H1 (cell line): ENCODE measurements at regions not wholly inside any gene's neighbourhood (a gene's known extent, or its start where the extent isn't known, plus 50 kb on each side); places are given as distances from the start of the nearest gene placed in this dataset.

Experiments
- CTCF ChIA-PET: fragments of 300-600 bp; sonication (Branson Sonifier 250); formaldehyde crosslinking; loops from one replicate; lab custom pipeline; 2021; ENCODE audit not compliant: partially characterized antibody; lab: Charles Lee
- POLR2A ChIA-PET: fragments of 300-600 bp; sonication (Branson Sonifier 250); formaldehyde crosslinking; loops from one replicate; lab custom pipeline; 2021; ENCODE audit warnings: inconsistent platforms; ENCODE audit not compliant: partially characterized antibody; lab: Charles Lee
- DNase-seq, 2 experiments: peaks; one replicate each; pipeline versions ENCODE4 v3.0.0 to v3.0.0-alpha.2; 2010 to 2022; ENCODE audit warnings: low spot score in 2 of 2, low read depth in 1 of 2, mixed read lengths in 1 of 2
- FAIRE-seq: peaks from 2 replicates; lab custom pipeline; 2011; peaks lifted over from hg19 to GRCh38; lab: Jason Lieb, UNC
- H2AFZ ChIP-seq: 2 replicates; pipeline ENCODE4 v1.8.1; 2012; ENCODE audit warnings: low read length, inconsistent platforms
- H2AK5ac ChIP-seq: 2 replicates; pipeline ENCODE4 v1.6.1; 2013; ENCODE audit warnings: low read depth, low read length
- H2BK120ac ChIP-seq: replicated peaks from 2 replicates; pipeline ENCODE3; 2013; ENCODE audit warnings: low read depth, low read length, inconsistent platforms
- H2BK12ac ChIP-seq: 2 replicates; pipeline ENCODE4 v1.6.1; 2013; ENCODE audit warnings: low read depth, low read length
- H2BK15ac ChIP-seq: 2 replicates; pipeline ENCODE4 v1.6.1; 2013; ENCODE audit warnings: low read length
- H2BK20ac ChIP-seq: 2 replicates; pipeline ENCODE4 v1.6.1; 2013; ENCODE audit warnings: low read length
- H2BK5ac ChIP-seq: 2 replicates; pipeline ENCODE4 v1.6.1; 2013; ENCODE audit warnings: low read depth, low read length
- H3K14ac ChIP-seq: 2 replicates; pipeline ENCODE4 v1.6.1; 2013; ENCODE audit warnings: inconsistent platforms; ENCODE audit not compliant: insufficient read length
- H3K18ac ChIP-seq: 2 replicates; pipeline ENCODE4 v1.6.1; 2013; ENCODE audit warnings: low read length; ENCODE audit errors: extremely low read depth
- H3K23ac ChIP-seq: 2 replicates; pipeline ENCODE4 v1.6.1; 2013; ENCODE audit warnings: inconsistent platforms; ENCODE audit not compliant: insufficient read length
- H3K23me2 ChIP-seq: 2 replicates; pipeline ENCODE4 v1.6.1; 2013; ENCODE audit warnings: low read depth, low read length
- H3K27ac ChIP-seq: 2 replicates; pipeline ENCODE4 v1.6.1; 2011; ENCODE audit warnings: low read depth, low read length, inconsistent platforms
- H3K27me3 ChIP-seq, 4 experiments: replicated peaks in 1 of 4; 1 replicate in 1 of 4; 2 replicates in 3 of 4; pipeline versions ENCODE4 v1.6.1 to v1.8.1; 2011 to 2013; ENCODE audit warnings: low read length in 3 of 4, mild to moderate bottlenecking in 3 of 4, inconsistent platforms in 2 of 4, mixed read lengths in 2 of 4, moderate library complexity in 1 of 4; ENCODE audit not compliant: control insufficient read depth in 3 of 4, insufficient read depth in 3 of 4; ENCODE audit errors: extremely low read depth in 1 of 4
- H3K36me3 ChIP-seq, 4 experiments: 2 replicates each; pipeline versions ENCODE4 v1.6.1 to v1.8.1; 2011 to 2013; ENCODE audit warnings: mild to moderate bottlenecking in 4 of 4, low read length in 3 of 4, moderate library complexity in 2 of 4, control low read depth in 1 of 4, inconsistent platforms in 1 of 4; ENCODE audit not compliant: insufficient read depth in 4 of 4, control insufficient read depth in 2 of 4
- H3K4ac ChIP-seq: replicated peaks from 2 replicates; pipeline ENCODE3; 2013; ENCODE audit warnings: low read length, low read depth, mixed read lengths, inconsistent platforms; ENCODE audit not compliant: insufficient read length
- H3K4me1 ChIP-seq, 4 experiments: replicated peaks in 1 of 4; 1 replicate in 1 of 4; 2 replicates in 3 of 4; pipeline versions ENCODE4 v1.6.1 to v1.8.1; 2011 to 2013; ENCODE audit warnings: low read length in 3 of 4, inconsistent platforms in 2 of 4, mixed read lengths in 1 of 4; ENCODE audit not compliant: insufficient read depth in 4 of 4, control insufficient read depth in 3 of 4
- H3K4me2 ChIP-seq, 2 experiments: 2 replicates each; pipeline versions ENCODE4 v1.6.1 to v1.8.1; 2011 to 2013; ENCODE audit warnings: low read depth in 2 of 2, low read length in 2 of 2, control low read depth in 1 of 2, inconsistent platforms in 1 of 2, mild to moderate bottlenecking in 1 of 2; ENCODE audit not compliant: insufficient read depth in 1 of 2
- H3K4me3 ChIP-seq, 4 experiments: fragments of 200-600, 300-600 bp in 1 of 4; sonication (generic), shearing (Covaris generic), sonication (Bioruptor Twin) in 1 of 4; 2 replicates each; pipeline versions ENCODE4 v1.5.1 to v1.8.1; 2011 to 2016; ENCODE audit warnings: low read length in 4 of 4, low read depth in 3 of 4, control low read depth in 2 of 4, inconsistent platforms in 2 of 4, mild to moderate bottlenecking in 2 of 4, mixed read lengths in 1 of 4, moderate library complexity in 1 of 4; ENCODE audit not compliant: insufficient read depth in 2 of 4; ENCODE audit errors: extremely low read depth in 1 of 4
- H3K56ac ChIP-seq: replicated peaks from 2 replicates; pipeline ENCODE3; 2013; ENCODE audit warnings: low read depth, mild to moderate bottlenecking, mixed read lengths, low read length, inconsistent platforms; ENCODE audit not compliant: insufficient read length
- H3K79me1 ChIP-seq: 2 replicates; pipeline ENCODE4 v1.6.1; 2013; ENCODE audit warnings: low read depth, low read length, control low read depth
- H3K79me2 ChIP-seq, 2 experiments: 2 replicates each; pipeline versions ENCODE4 v1.6.1 to v1.8.1; 2012 to 2013; ENCODE audit warnings: low read length in 2 of 2, mild to moderate bottlenecking in 2 of 2, inconsistent platforms in 1 of 2; ENCODE audit not compliant: insufficient read depth in 2 of 2, control insufficient read depth in 1 of 2
- H3K9ac ChIP-seq, 4 experiments: replicated peaks in 1 of 4; 1 replicate in 1 of 4; 2 replicates in 3 of 4; pipeline versions ENCODE4 v1.6.1 to v1.8.1; 2011 to 2013; ENCODE audit warnings: low read depth in 3 of 4, low read length in 3 of 4, control low read depth in 2 of 4, mild to moderate bottlenecking in 2 of 4, moderate library complexity in 2 of 4, inconsistent platforms in 1 of 4; ENCODE audit errors: extremely low read depth in 1 of 4
- H3K9me3 ChIP-seq, 2 experiments: 2 replicates each; pipeline versions ENCODE4 v1.6.1 to v1.8.1; 2012 to 2013; ENCODE audit warnings: mild to moderate bottlenecking in 2 of 2, moderate library complexity in 2 of 2, control low read depth in 1 of 2, inconsistent platforms in 1 of 2, low read depth in 1 of 2, low read length in 1 of 2, mixed read lengths in 1 of 2; ENCODE audit not compliant: insufficient read depth in 2 of 2
- H4K20me1 ChIP-seq, 2 experiments: replicated peaks in 1 of 2; 2 replicates each; pipeline versions ENCODE3 to v1.8.1; 2011 to 2013; ENCODE audit warnings: inconsistent platforms in 2 of 2, low read length in 2 of 2, mild to moderate bottlenecking in 1 of 2; ENCODE audit not compliant: insufficient read depth in 2 of 2, control insufficient read depth in 1 of 2
- H4K5ac ChIP-seq: 2 replicates; pipeline ENCODE4 v1.6.1; 2013; ENCODE audit warnings: low read length, low read depth, mixed read lengths, inconsistent platforms; ENCODE audit not compliant: insufficient read length
- H4K8ac ChIP-seq: 2 replicates; pipeline ENCODE4 v1.8.0; 2013; ENCODE audit warnings: mild to moderate bottlenecking, moderate library complexity, low read length, inconsistent platforms; ENCODE audit not compliant: insufficient read depth; ENCODE audit errors: extremely low read depth
- H4K91ac ChIP-seq: replicated peaks from 2 replicates; pipeline ENCODE3; 2013; ENCODE audit warnings: low read length, mixed read lengths, inconsistent platforms; ENCODE audit not compliant: insufficient read length
- CBX8 ChIP-seq: fragments of 300-800, 300-1000 bp; sonication (generic); IDR thresholded peaks from 2 replicates; pipeline ENCODE4 v1.7.1; 2016; ENCODE audit warnings: low read depth, low read length, borderline replicate concordance
- CTBP2 ChIP-seq: IDR thresholded peaks from 2 replicates; pipeline ENCODE4 v1.7.0; 2011; ENCODE audit warnings: borderline replicate concordance, mild to moderate bottlenecking, moderate library complexity, mixed read lengths, low read length; ENCODE audit not compliant: insufficient read depth, insufficient read length
- FOSL1 ChIP-seq: IDR thresholded peaks from 2 replicates; pipeline ENCODE4 v1.6.1; 2011; ENCODE audit warnings: mild to moderate bottlenecking, low read depth, low read length, moderate library complexity; ENCODE audit not compliant: insufficient read depth
- JUN ChIP-seq: IDR thresholded peaks from 2 replicates; pipeline ENCODE4 v1.6.1; 2011; ENCODE audit warnings: low read depth, mild to moderate bottlenecking, improper control_type of control experiment, low read length
- KDM1A ChIP-seq: fragments of 200-600, 300-600 bp; sonication (generic); IDR thresholded peaks from 2 replicates; pipeline ENCODE4 v1.7.1; 2016; ENCODE audit warnings: mild to moderate bottlenecking, low read length, borderline replicate concordance
- POU5F1 ChIP-seq: IDR thresholded peaks from 2 replicates; pipeline ENCODE4 v1.6.1; 2011; ENCODE audit warnings: low read depth, mild to moderate bottlenecking, low read length, moderate library complexity
- RBBP5 ChIP-seq: IDR thresholded peaks from 2 replicates; pipeline ENCODE4 v1.7.1; 2012; ENCODE audit warnings: low read depth, mild to moderate bottlenecking, inconsistent platforms, low read length, moderate library complexity, borderline replicate concordance
- SIN3A ChIP-seq, 2 experiments: IDR thresholded peaks in 1 of 2; conservative IDR thresholded peaks in 1 of 2; 2 replicates each; pipeline ENCODE4 v1.6.1; 2011 to 2012; ENCODE audit warnings: low read length in 2 of 2, improper control_type of control experiment in 1 of 2, low read depth in 1 of 2, mild to moderate bottlenecking in 1 of 2
- TBP ChIP-seq: IDR thresholded peaks from 2 replicates; pipeline ENCODE4 v1.6.1; 2011; ENCODE audit warnings: low read depth, low read length, improper control_type of control experiment
- YY1 ChIP-seq: IDR thresholded peaks from 2 replicates; pipeline ENCODE4 v1.6.1; 2011; ENCODE audit warnings: low read depth, mild to moderate bottlenecking, low read length
- ZNF274 ChIP-seq: IDR thresholded peaks from 2 replicates; pipeline ENCODE4 v1.7.0; 2012; ENCODE audit warnings: low read length, borderline replicate concordance; ENCODE audit errors: extremely low read depth
- WGBS, 2 experiments: shearing (Covaris generic) in 1 of 2; methylation state at CpG; one replicate each; pipeline versions ENCODE4 v1.1.6 to v1.1.7; 2013 to 2015; ENCODE audit warnings: low lambda C conversion rate in 2 of 2, mixed read lengths in 2 of 2, inconsistent platforms in 1 of 2, low coverage in 1 of 2, missing lambda C conversion rate in 1 of 2; ENCODE audit not compliant: insufficient replicate concordance in 2 of 2, insufficient coverage in 1 of 2, insufficient read length in 1 of 2; ENCODE audit errors: extremely low coverage in 1 of 2, missing lambda C conversion rate in 1 of 2; 5-methylcytosine and 5-hydroxymethylcytosine counted together
- TF ChIP-seq, protein P1 (sequence below): IDR thresholded peaks from 2 replicates; pipeline ENCODE4 v1.6.1; 2011; ENCODE audit warnings: low read depth, mild to moderate bottlenecking, low read length; ENCODE audit not compliant: insufficient read depth
- TF ChIP-seq, protein P2 (sequence below): IDR thresholded peaks from 2 replicates; pipeline ENCODE4 v1.6.1; 2012; ENCODE audit warnings: inconsistent platforms

DNA sequence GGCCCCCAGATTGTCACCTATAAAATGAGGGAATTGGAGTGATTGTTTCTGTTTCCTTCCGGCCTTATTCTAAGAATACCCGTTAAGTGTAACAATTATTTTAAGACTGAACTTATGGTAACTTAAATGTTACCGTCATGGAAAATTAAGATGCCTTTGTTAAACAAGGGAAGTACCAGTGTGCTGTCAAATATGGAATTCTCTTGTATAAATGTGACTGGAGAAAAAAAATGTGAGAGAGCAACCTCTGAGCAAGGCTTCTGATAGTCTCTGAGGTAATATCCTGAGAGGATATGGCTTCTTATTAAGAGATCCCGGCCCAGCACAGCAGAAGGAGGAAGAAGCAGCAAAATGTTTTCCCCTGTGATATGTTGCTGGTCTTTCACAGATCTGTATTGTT, 480.7 kb upstream of the ADAMTS9 start:
- Histone ChIP-seq H3K4me2 (no peak overlapping the region), H3K27ac (no peak overlapping the region), H3K9me3 (no peaks in the 10 kb centered on the region), H2BK20ac (no peak overlapping the region), H3K27me3 (no peaks in the 10 kb centered on the region), H3K56ac (no peak overlapping the region), H2BK5ac (no peak overlapping the region), H3K36me3 (no peaks in the 10 kb centered on the region), H4K5ac (no peak overlapping the region), H3K23ac (no peak overlapping the region), H2BK15ac (no peak overlapping the region), H3K14ac (no peak overlapping the region), H3K4ac (no peak overlapping the region), H3K23me2 (no peaks in the 10 kb centered on the region), H4K20me1 (no peaks in the 10 kb centered on the region), H3K4me3 (no peak overlapping the region), H3K4me1 (no peaks in the 10 kb centered on the region), H3K18ac (no peak overlapping the region), H2AK5ac (no peak overlapping the region), H4K8ac (no peak overlapping the region), H3K79me1 (no peaks in the 10 kb centered on the region), H3K9ac (no peak overlapping the region), H2AFZ (no peak overlapping the region), H2BK12ac (no peak overlapping the region), H4K91ac (no peak overlapping the region), H3K79me2 (no peaks in the 10 kb centered on the region), H2BK120ac (no peak overlapping the region)
- FAIRE-seq (no peak), DNase-seq (no peak)
- CTCF ChIA-PET: interaction anchor here (0.6 to 1.5 kb wide), 2 partner anchors 76 to 149 kb away, joined by 3 read pairs; no protein-coding TSS in a partner anchor
- 82% methylated on average over 4 of the region's 4 CpGs; no CpG with 5 or more reads in 1 of the 2 experiments for WGBS, 2 experiments
- POLR2A ChIA-PET: no interaction called here
- TF ChIP-seq FOSL1: no peak
- no peak for TF ChIP-seq KDM1A
- TF ChIP-seq RBBP5: no peak
- TF ChIP-seq, protein P1, sequence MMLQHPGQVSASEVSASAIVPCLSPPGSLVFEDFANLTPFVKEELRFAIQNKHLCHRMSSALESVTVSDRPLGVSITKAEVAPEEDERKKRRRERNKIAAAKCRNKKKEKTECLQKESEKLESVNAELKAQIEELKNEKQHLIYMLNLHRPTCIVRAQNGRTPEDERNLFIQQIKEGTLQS: no peak
- no peak for TF ChIP-seq YY1
- no peak for TF ChIP-seq POU5F1
- TF ChIP-seq TBP: no peak
- TF ChIP-seq JUN: no peak
- TF ChIP-seq ZNF274: no peak
- no peak for TF ChIP-seq CBX8
- no peak for TF ChIP-seq SIN3A (conservative IDR thresholded peaks at IDR 0.05 in 1 of 2, IDR thresholded peaks at IDR 0.05 in 1 of 2; ENCODE audit: low read depth in 1 of 2, low read length in 2 of 2)
- TF ChIP-seq CTBP2: no peak
- TF ChIP-seq, protein P2, sequence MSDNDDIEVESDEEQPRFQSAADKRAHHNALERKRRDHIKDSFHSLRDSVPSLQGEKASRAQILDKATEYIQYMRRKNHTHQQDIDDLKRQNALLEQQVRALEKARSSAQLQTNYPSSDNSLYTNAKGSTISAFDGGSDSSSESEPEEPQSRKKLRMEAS: no peak
